Fibroblast of lung (primary cell): ENCODE measurements at regions not wholly inside any gene's neighbourhood (a gene's known extent, or its start where the extent isn't known, plus 50 kb on each side); places are given as distances from the start of the nearest gene placed in this dataset.
A peak's percentile ranks its signal among the peaks of the same experiment; 100 is the strongest.

Experiments used
- DNase-seq, 2 donors: peaks; one replicate each; pipeline versions ENCODE4 v3.0.0 to v3.0.0-alpha.2; 2010; ENCODE audit warnings: low read depth in 2 of 2
- H2AFZ ChIP-seq: 2 replicates; pipeline ENCODE4 v1.5.1; 2012; ENCODE audit warnings: low read length, control low read depth, inconsistent platforms
- H3K27ac ChIP-seq: 2 replicates; pipeline ENCODE4 v1.5.1; 2011; ENCODE audit warnings: low read length, control low read depth; ENCODE audit not compliant: insufficient read depth
- H3K27me3 ChIP-seq: 2 replicates; pipeline ENCODE4 v1.5.1; 2011; ENCODE audit warnings: mild to moderate bottlenecking, low read length; ENCODE audit not compliant: control insufficient read depth, insufficient read depth
- H3K36me3 ChIP-seq: 2 replicates; pipeline ENCODE4 v1.5.1; 2011; ENCODE audit warnings: low read length; ENCODE audit not compliant: control insufficient read depth, insufficient read depth
- H3K4me1 ChIP-seq: 2 replicates; pipeline ENCODE4 v1.5.1; 2011; ENCODE audit warnings: low read length; ENCODE audit not compliant: control insufficient read depth, insufficient read depth; ENCODE audit errors: extremely low read depth
- H3K4me2 ChIP-seq: 2 replicates; pipeline ENCODE4 v1.5.1; 2011; ENCODE audit warnings: low read length, control low read depth; ENCODE audit not compliant: insufficient read depth; ENCODE audit errors: extremely low read depth
- H3K4me3 ChIP-seq, 4 experiments: fragments of 200-600 bp in 1 of 4; sonication (generic) in 1 of 4; replicated peaks in 1 of 4; 2 replicates each; pipeline ENCODE4 v1.5.1; 2011 to 2016; ENCODE audit warnings: low read length in 4 of 4, low read depth in 3 of 4, mild to moderate bottlenecking in 3 of 4, control low read depth in 2 of 4, inconsistent platforms in 1 of 4, mixed read lengths in 1 of 4; ENCODE audit not compliant: insufficient read depth in 1 of 4; ENCODE audit errors: control extremely low read depth in 1 of 4
- H3K79me2 ChIP-seq: 2 replicates; pipeline ENCODE4 v1.5.1; 2012; ENCODE audit warnings: mild to moderate bottlenecking, low read length, inconsistent platforms; ENCODE audit not compliant: control insufficient read depth, insufficient read depth
- H3K9ac ChIP-seq: 2 replicates; pipeline ENCODE4 v1.5.1; 2011; ENCODE audit warnings: mild to moderate bottlenecking, low read length, control low read depth; ENCODE audit not compliant: insufficient read depth
- H3K9me3 ChIP-seq: 2 replicates; pipeline ENCODE4 v1.5.1; 2012; ENCODE audit warnings: low read depth, low read length; ENCODE audit not compliant: control insufficient read depth, insufficient read depth
- H4K20me1 ChIP-seq: 2 replicates; pipeline ENCODE4 v1.5.1; 2011; ENCODE audit warnings: low read length; ENCODE audit not compliant: control insufficient read depth, insufficient read depth; ENCODE audit errors: extremely low read depth
- EZH2 ChIP-seq: IDR thresholded peaks from 2 replicates; pipeline ENCODE4 v1.5.1; 2012; ENCODE audit warnings: low read length, control low read depth, mild to moderate bottlenecking; ENCODE audit errors: missing control alignments
- TF ChIP-seq, protein P1 (sequence below), 2 donors: IDR thresholded peaks in 1 of 2; conservative IDR thresholded peaks in 1 of 2; 1 replicate in 1 of 2; 2 replicates in 1 of 2; pipeline ENCODE4 v1.5.1; 2011 to 2012; ENCODE audit warnings: low read length in 2 of 2, control low read depth in 1 of 2, inconsistent platforms in 1 of 2, low read depth in 1 of 2, mild to moderate bottlenecking in 1 of 2

DNA sequence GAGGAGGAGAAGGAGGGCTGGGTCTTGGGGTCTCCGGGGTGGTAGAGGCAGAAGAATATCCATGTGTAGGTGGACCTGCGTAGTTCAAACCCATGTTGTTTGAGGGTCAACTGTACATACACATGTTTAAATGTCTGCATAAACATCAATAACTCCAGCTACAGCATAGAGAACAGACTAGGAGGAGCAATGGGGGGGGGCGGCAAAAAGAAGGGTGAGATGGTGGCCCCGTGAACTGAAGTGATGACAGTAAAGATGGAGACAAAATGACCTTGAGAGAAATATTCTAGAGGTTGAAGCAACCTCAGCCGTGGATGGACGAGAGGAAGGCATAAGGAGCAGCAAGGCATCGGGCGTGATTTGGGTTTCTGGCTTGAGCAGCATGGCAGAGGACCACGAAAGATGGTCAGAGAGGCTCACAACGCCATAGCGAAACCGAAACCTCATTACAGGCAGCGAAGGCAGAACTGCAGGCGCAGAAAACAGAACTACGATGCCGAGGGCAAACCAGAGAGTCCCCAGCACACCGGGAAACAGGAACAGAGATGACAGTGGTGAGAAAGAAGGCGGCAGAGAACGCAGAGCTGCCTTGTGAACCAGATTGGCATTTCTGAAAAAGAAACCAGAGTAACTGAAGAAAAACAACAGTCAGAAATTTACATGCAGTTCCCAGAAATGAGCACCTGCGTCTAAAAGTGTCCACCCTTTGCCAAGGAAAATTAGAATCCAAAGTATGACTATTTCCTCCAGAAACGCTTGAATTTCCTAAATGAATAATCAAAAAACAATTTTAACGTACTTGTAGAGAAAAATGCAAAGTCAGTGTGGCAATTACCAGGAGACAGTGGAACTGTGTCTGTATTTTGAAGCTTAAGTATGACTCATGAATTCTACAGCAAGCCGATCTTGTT lies 50.3 kb upstream of the ENPP6 start:
- Histone ChIP-seq H3K27me3 (no peaks in the 10 kb centered on the region), H3K4me2 (peak overlapping the region; percentile 79), H4K20me1 (no peaks in the 10 kb centered on the region), H3K9ac (peak overlapping the region; percentile 32), H3K36me3 (no peaks in the 10 kb centered on the region), H3K79me2 (no peaks in the 10 kb centered on the region), H2AFZ (peak overlapping the region; percentile 78), H3K4me3 (peak overlapping the region in 3 of 4 experiments; percentile 16 to 33 (median 26)), H3K27ac (peak overlapping the region; percentile 78), H3K9me3 (no peaks in the 10 kb centered on the region), H3K4me1 (peaks cover 8% of the 10 kb centered on the region)
- peak; percentile 86 to 94 for DNase-seq
- TF ChIP-seq, protein P1, sequence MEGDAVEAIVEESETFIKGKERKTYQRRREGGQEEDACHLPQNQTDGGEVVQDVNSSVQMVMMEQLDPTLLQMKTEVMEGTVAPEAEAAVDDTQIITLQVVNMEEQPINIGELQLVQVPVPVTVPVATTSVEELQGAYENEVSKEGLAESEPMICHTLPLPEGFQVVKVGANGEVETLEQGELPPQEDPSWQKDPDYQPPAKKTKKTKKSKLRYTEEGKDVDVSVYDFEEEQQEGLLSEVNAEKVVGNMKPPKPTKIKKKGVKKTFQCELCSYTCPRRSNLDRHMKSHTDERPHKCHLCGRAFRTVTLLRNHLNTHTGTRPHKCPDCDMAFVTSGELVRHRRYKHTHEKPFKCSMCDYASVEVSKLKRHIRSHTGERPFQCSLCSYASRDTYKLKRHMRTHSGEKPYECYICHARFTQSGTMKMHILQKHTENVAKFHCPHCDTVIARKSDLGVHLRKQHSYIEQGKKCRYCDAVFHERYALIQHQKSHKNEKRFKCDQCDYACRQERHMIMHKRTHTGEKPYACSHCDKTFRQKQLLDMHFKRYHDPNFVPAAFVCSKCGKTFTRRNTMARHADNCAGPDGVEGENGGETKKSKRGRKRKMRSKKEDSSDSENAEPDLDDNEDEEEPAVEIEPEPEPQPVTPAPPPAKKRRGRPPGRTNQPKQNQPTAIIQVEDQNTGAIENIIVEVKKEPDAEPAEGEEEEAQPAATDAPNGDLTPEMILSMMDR (conservative IDR thresholded peaks at IDR 0.05 in 1 of 2, IDR thresholded peaks at IDR 0.05 in 1 of 2; ENCODE audit: low read depth in 1 of 2, low read length in 2 of 2) = no peak
- TF ChIP-seq EZH2 = no peak
